ENCODE measurements at regions not wholly inside any gene's neighbourhood (a gene's known extent, or its start where the extent isn't known, plus 50 kb on each side); places are given as distances from the start of the nearest gene placed in this dataset.
"Not testable (repeated sequence)": the region's sequence is repeated elsewhere in the genome, so short reads cannot be mapped to it uniquely, and the experiment has no call there.

GRCh38 chr18:70422391-70422965 is 133.6 kb downstream of the SOCS6 start:
- no peak for DNase-seq (ENCODE audit: low read depth in 2 of 2)

GRCh38 chr18:70421471-70422390 is 132.9 kb downstream of the SOCS6 start:
- DNase-seq (ENCODE audit: low read depth in 2 of 2), result no peak

- DNase-seq (ENCODE audit: low read depth in 2 of 2), result no peak
Measured at GRCh38 chr18:70420146-70420898, 131.5 kb downstream of the SOCS6 start.

- DNase-seq (ENCODE audit: low read depth in 2 of 2), result no peak
Measured at GRCh38 chr18:70419526-70419925, 130.7 kb downstream of the SOCS6 start.

- no peak for DNase-seq (ENCODE audit: low read depth in 2 of 2)
Measured at GRCh38 chr18:70418546-70419311, 129.9 kb downstream of the SOCS6 start.

GRCh38 chr18:70417847-70418246 is 129.0 kb downstream of the SOCS6 start:
- no peak for DNase-seq (ENCODE audit: low read depth in 2 of 2)

- DNase-seq (ENCODE audit: low read depth in 2 of 2), result no peak
Measured at GRCh38 chr18:70416496-70416895, 127.7 kb downstream of the SOCS6 start.

- no peak for DNase-seq (ENCODE audit: low read depth in 2 of 2)
Measured at GRCh38 chr18:70415823-70416488, 127.1 kb downstream of the SOCS6 start.

- no peak for DNase-seq (ENCODE audit: low read depth in 2 of 2)
Measured at GRCh38 chr18:70414315-70414900, 125.6 kb downstream of the SOCS6 start.

- no peak for DNase-seq (ENCODE audit: low read depth in 2 of 2)
Measured at GRCh38 chr18:70413455-70413854, 124.6 kb downstream of the SOCS6 start.

- DNase-seq (ENCODE audit: low read depth in 2 of 2), result no peak
Measured at GRCh38 chr18:70411876-70412435, 123.1 kb downstream of the SOCS6 start.

- DNase-seq (ENCODE audit: low read depth in 2 of 2), result no peak
Measured at GRCh38 chr18:70411307-70411706, 122.5 kb downstream of the SOCS6 start.

- no peak for DNase-seq (ENCODE audit: low read depth in 2 of 2)
Measured at GRCh38 chr18:70405052-70405451, 116.2 kb downstream of the SOCS6 start.

- DNase-seq (ENCODE audit: low read depth in 2 of 2), result no peak
Measured at GRCh38 chr18:70400476-70400875, 111.6 kb downstream of the SOCS6 start.

- no peak for DNase-seq (ENCODE audit: low read depth in 2 of 2)
Measured at GRCh38 chr18:70398076-70398475, 109.2 kb downstream of the SOCS6 start.

GRCh38 chr18:70397259-70397925 is 108.5 kb downstream of the SOCS6 start:
- DNase-seq (ENCODE audit: low read depth in 2 of 2), result no peak

GRCh38 chr18:70395771-70396170 is 106.9 kb downstream of the SOCS6 start:
- not testable (repeated sequence) for DNase-seq (ENCODE audit: low read depth in 2 of 2)

- no peak for DNase-seq (ENCODE audit: low read depth in 2 of 2)
Measured at GRCh38 chr18:70394672-70395071, 105.8 kb downstream of the SOCS6 start.

- no peak for DNase-seq (ENCODE audit: low read depth in 2 of 2)
Measured at GRCh38 chr18:70390371-70391090, 101.7 kb downstream of the SOCS6 start.

All from stimulated activated CD4-positive, alpha-beta T cell treated with anti-CD3 and anti-CD28 coated beads, Interleukin-4, amount 100 ng/mL, for 48 hours (primary cell).